ENCODE measurements at regions not wholly inside any gene's neighbourhood (a gene's known extent, or its start where the extent isn't known, plus 50 kb on each side); places are given as distances from the start of the nearest gene placed in this dataset.

DNA sequence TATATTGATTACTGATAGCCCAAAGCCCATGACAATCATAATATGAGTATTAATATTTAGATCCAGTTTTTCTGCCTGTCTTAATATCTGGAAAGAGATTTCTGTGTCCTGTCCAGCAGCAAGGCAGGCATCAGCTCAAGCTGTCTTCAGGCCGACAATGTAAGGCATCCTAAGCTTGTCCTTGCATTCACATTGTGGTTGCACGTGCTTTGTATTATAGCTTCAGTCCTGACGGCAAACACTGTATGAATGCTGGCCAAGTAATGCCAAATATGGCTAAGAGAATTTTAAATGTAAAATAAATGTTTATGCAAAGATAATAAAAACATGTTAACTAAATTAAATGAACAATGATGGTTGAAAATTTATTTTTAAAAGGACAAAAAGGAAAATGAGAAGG is 255.7 kb upstream of the RPS6KA3 start:
- Histone ChIP-seq H2AFZ (ENCODE audit: low read depth, low read length, poor library complexity, severe bottlenecking) (no peak overlapping the region), H3K4me2 (ENCODE audit: low read length) (no peak overlapping the region), H3K36me3 (ENCODE audit: control insufficient read depth in 1 of 2, insufficient read depth in 2 of 2, low read length in 2 of 2) (no peaks in the 10 kb centered on the region), H3K79me2 (ENCODE audit: insufficient read depth, low read length) (no peaks in the 10 kb centered on the region), H3K4me1 (ENCODE audit: control insufficient read depth in 1 of 2, insufficient read depth in 2 of 2, low read length in 2 of 2) (peaks cover 0 to 21% of the 10 kb centered on the region in 2 experiments; a peak in 2 of 4 replicates), H3K27me3 (ENCODE audit: insufficient read depth, low read length) (no peaks in the 10 kb centered on the region), H3K9me2 (ENCODE audit: insufficient read depth) (no peaks in the 10 kb centered on the region), H3K9me3 (ENCODE audit: control insufficient read depth in 1 of 2, insufficient read depth in 1 of 2, low read depth in 1 of 2, low read length in 2 of 2) (no peaks in the 10 kb centered on the region), H3K27ac (ENCODE audit: low read depth, low read length) (no peak overlapping the region), H4K20me1 (ENCODE audit: insufficient read depth) (no peaks in the 10 kb centered on the region), H3K9ac (ENCODE audit: low read length) (no peak overlapping the region), H3K4me3 (replicated peaks in 1 of 2; ENCODE audit: low read depth in 1 of 2, low read length in 2 of 2) (no peak overlapping the region)
- POLR2A ChIA-PET, result no interaction called here
- intact Hi-C loops (cut with micrococcal nuclease), result loop anchor here (10.0 kb wide), 2 partner anchors 268 to 1452 kb away; no protein-coding TSS in a partner anchor
- no peak for ATAC-seq
- RAD21 ChIA-PET (ENCODE audit: low non-redundant PET in 1 of 2, low total read pairs in 2 of 2, uncharacterized antibody in 2 of 2, unreplicated experiment in 2 of 2), result no interaction called here
- DNase-seq (ENCODE audit: low read depth, low spot score), result no peak
- CTCF ChIA-PET, result interaction anchor here (1.1 kb wide), 1 partner anchor 1203 kb away, joined by 3 read pairs; no protein-coding TSS in a partner anchor
- BruUV-seq (replicated peaks), result no TSS peak
- TF ChIP-seq TCF7L2 (IDR thresholded peaks at IDR 0.05; ENCODE audit: borderline replicate concordance, extremely low read depth, insufficient read depth, insufficient read length) (no peak), CEBPB (IDR thresholded peaks at IDR 0.05; ENCODE audit: low read depth) (no peak), POLR2AphosphoS5 (IDR thresholded peaks at IDR 0.05; ENCODE audit: low read depth, low read length) (no peak), CBX3 (IDR thresholded peaks at IDR 0.05; ENCODE audit: low read depth) (no peak), EGR1 (IDR thresholded peaks at IDR 0.05; ENCODE audit: low read depth) (no peak), JUND (IDR thresholded peaks at IDR 0.05) (no peak), POLR2A (IDR thresholded peaks at IDR 0.05; ENCODE audit: borderline replicate concordance, extremely low read depth, insufficient read depth, insufficient read length) (no peak), ZFX (IDR thresholded peaks at IDR 0.05) (no peak), YY1 (IDR thresholded peaks at IDR 0.05; ENCODE audit: extremely low read depth, insufficient replicate concordance, low read depth, low read length) (no peak)
- TF ChIP-seq, protein P1, sequence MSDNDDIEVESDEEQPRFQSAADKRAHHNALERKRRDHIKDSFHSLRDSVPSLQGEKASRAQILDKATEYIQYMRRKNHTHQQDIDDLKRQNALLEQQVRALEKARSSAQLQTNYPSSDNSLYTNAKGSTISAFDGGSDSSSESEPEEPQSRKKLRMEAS (IDR thresholded peaks at IDR 0.05), result no peak

GRCh38 chrX:20521222-20521621 is 254.5 kb upstream of the RPS6KA3 start:
- ChIA-PET POLR2A (no interaction called here), RAD21 (ENCODE audit: low non-redundant PET in 1 of 2, low total read pairs in 2 of 2, uncharacterized antibody in 2 of 2, unreplicated experiment in 2 of 2) (no interaction called here), CTCF (interaction anchor here (0.9 kb wide), 1 partner anchor 9 kb away, joined by 3 read pairs; no protein-coding TSS in a partner anchor)
- H2AFZ ChIP-seq (ENCODE audit: low read depth, low read length, poor library complexity, severe bottlenecking), result no peak overlapping the region
- H3K4me2 ChIP-seq (ENCODE audit: low read length), result peak overlapping the region; percentile 17; the same call in 1 of the 2 replicates
- H3K9me2 ChIP-seq (ENCODE audit: insufficient read depth), result no peaks in the 10 kb centered on the region
- peaks cover 10 to 33% of the 10 kb centered on the region in 2 experiments; a peak in 3 of 4 replicates for H3K4me1 ChIP-seq (ENCODE audit: control insufficient read depth in 1 of 2, insufficient read depth in 2 of 2, low read length in 2 of 2)
- H3K27ac ChIP-seq (ENCODE audit: low read depth, low read length), result no peak overlapping the region
- no peak overlapping the region for H3K9ac ChIP-seq (ENCODE audit: low read length)
- no peaks in the 10 kb centered on the region for H3K36me3 ChIP-seq (ENCODE audit: control insufficient read depth in 1 of 2, insufficient read depth in 2 of 2, low read length in 2 of 2)
- intact Hi-C loops (cut with micrococcal nuclease), result loop anchor here (10.0 kb wide), 2 partner anchors 266 to 1454 kb away; no protein-coding TSS in a partner anchor
- ATAC-seq, result peak; percentile 50; the same call in 1 of the 2 replicates
- no peaks in the 10 kb centered on the region for H3K27me3 ChIP-seq (ENCODE audit: insufficient read depth, low read length)
- no peaks in the 10 kb centered on the region for H3K9me3 ChIP-seq (ENCODE audit: control insufficient read depth in 1 of 2, insufficient read depth in 1 of 2, low read depth in 1 of 2, low read length in 2 of 2)
- H3K79me2 ChIP-seq (ENCODE audit: insufficient read depth, low read length), result no peaks in the 10 kb centered on the region
- H4K20me1 ChIP-seq (ENCODE audit: insufficient read depth), result no peaks in the 10 kb centered on the region
- H3K4me3 ChIP-seq (replicated peaks in 1 of 2; ENCODE audit: low read depth in 1 of 2, low read length in 2 of 2), result no peak overlapping the region
- no TSS peak for BruUV-seq (replicated peaks)
- DNase-seq (ENCODE audit: low read depth, low spot score), result no peak
- TF ChIP-seq FOSL1 (IDR thresholded peaks at IDR 0.05; ENCODE audit: low read depth) (no peak), EGR1 (IDR thresholded peaks at IDR 0.05; ENCODE audit: low read depth) (no peak), SRF (IDR thresholded peaks at IDR 0.05; ENCODE audit: low read depth) (no peak), CEBPB (IDR thresholded peaks at IDR 0.05; ENCODE audit: low read depth) (no peak), CBX3 (IDR thresholded peaks at IDR 0.05; ENCODE audit: low read depth) (no peak), SP1 (IDR thresholded peaks at IDR 0.05; ENCODE audit: low read depth) (no peak), SIN3A (IDR thresholded peaks at IDR 0.05; ENCODE audit: low read depth) (no peak), POLR2A (IDR thresholded peaks at IDR 0.05; ENCODE audit: borderline replicate concordance, extremely low read depth, insufficient read depth, insufficient read length) (no peak), ZFX (IDR thresholded peaks at IDR 0.05) (no peak), ZNF274 (IDR thresholded peaks at IDR 0.05; ENCODE audit: low read depth, low read length) (no peak), EZH2 (IDR thresholded peaks at IDR 0.05) (no peak), RAD21 (IDR thresholded peaks at IDR 0.05; ENCODE audit: low read depth) (no peak)
- TF ChIP-seq, protein P2, sequence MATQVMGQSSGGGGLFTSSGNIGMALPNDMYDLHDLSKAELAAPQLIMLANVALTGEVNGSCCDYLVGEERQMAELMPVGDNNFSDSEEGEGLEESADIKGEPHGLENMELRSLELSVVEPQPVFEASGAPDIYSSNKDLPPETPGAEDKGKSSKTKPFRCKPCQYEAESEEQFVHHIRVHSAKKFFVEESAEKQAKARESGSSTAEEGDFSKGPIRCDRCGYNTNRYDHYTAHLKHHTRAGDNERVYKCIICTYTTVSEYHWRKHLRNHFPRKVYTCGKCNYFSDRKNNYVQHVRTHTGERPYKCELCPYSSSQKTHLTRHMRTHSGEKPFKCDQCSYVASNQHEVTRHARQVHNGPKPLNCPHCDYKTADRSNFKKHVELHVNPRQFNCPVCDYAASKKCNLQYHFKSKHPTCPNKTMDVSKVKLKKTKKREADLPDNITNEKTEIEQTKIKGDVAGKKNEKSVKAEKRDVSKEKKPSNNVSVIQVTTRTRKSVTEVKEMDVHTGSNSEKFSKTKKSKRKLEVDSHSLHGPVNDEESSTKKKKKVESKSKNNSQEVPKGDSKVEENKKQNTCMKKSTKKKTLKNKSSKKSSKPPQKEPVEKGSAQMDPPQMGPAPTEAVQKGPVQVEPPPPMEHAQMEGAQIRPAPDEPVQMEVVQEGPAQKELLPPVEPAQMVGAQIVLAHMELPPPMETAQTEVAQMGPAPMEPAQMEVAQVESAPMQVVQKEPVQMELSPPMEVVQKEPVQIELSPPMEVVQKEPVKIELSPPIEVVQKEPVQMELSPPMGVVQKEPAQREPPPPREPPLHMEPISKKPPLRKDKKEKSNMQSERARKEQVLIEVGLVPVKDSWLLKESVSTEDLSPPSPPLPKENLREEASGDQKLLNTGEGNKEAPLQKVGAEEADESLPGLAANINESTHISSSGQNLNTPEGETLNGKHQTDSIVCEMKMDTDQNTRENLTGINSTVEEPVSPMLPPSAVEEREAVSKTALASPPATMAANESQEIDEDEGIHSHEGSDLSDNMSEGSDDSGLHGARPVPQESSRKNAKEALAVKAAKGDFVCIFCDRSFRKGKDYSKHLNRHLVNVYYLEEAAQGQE (IDR thresholded peaks at IDR 0.05; ENCODE audit: low read depth), result no peak
